M059J (cell line): ENCODE measurements at regions not wholly inside any gene's neighbourhood (a gene's known extent, or its start where the extent isn't known, plus 50 kb on each side); places are given as distances from the start of the nearest gene placed in this dataset.

ENCODE experiments used
- DNase-seq: peaks from one replicate; pipeline ENCODE4 v3.0.0-alpha.2; 2012; ENCODE audit warnings: low read depth

DNA sequence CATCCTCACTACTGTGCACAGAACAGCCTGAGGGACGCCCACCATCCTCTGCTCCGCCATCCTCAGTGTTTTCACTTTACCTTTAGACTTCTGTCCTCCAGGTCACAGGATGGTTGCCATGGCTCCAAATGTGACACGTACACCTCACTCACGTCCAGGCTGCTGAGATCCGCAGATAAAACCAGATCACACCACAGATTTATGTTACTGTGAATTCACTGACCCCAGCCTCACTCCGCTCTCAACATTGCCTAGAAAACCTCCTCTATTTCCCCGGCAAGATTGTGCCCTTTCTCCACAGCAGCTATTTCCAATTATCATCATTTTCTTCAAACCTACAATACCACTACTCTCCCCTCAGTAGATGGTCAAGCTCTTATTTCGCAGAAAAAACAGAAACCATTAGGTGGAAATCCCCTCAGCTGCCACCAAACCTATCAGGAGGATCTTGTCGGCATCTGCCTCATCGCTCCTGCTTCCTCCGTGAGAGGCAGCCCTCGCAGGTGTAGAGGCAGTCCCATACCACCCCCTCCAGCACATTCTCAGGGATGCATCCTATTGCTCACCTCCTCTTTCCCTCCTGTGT lies 49.8 kb upstream of the SLC1A4 start:
- DNase-seq = no peak
